Stimulated activated CD4-positive, alpha-beta T cell treated with anti-CD3 and anti-CD28 coated beads, Interleukin-12 subunit alpha, Interleukin-12 subunit beta, amount 100 ng/mL, for 4 hours (primary cell): ENCODE measurements at regions not wholly inside any gene's neighbourhood (a gene's known extent, or its start where the extent isn't known, plus 50 kb on each side); places are given as distances from the start of the nearest gene placed in this dataset.

Source experiments
- DNase-seq: peaks from one replicate; pipeline ENCODE4 v3.0.0-alpha.2; 2020

DNA sequence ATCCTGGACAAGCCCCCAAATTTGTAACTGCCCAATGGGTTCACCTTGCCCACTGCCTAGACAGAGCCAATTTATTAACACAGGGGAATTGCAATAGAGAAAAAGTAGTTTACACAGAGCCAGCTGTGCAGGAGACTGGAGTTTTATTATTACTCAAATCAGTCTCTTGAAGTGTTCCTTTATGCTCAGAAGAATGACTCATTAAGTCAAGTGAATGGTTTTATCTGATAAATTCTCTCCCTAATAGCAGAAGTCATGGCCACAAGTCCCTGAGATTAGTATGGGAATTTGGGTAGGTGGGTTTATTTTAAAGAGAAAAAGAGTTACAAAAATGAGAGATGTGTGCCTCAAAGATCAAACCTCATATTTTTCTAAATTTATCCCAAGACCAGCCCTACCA, 122.8 kb upstream of the NUDT4 start:
- DNase-seq, result no peak

DNA sequence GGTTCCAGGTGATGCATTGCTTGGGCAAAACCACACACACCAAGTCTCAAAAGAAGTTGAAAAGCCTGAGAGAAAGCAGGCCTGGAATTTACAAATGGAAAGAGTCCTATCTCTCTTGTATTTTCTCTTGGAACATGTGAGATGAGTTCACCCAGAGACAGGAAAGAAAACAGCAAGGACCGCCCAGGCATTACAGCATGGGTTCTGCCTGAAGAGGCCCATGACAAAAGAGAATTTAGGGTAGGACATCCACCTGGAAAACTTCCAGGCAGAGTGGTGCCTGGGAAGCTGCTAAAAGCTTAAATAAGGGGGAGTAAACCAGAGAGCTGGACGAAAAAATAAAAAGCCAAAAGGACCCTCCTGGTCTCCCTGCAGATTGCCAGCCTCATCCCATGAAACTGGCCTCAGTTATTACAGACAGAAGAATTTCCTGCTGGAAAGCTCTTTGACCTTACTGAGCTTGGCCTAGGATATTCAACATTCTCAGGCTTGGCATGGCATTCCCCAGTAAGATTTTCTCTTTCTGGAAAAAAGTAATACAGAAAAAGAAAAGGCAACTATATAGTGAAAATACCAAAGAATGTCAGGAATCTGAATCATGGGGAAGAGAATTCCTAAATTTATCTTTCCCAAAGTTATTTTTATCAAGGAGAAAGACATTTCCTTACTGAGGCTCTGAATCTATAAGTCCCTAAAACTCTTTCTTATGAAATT, 121.3 kb upstream of the NUDT4 start:
- DNase-seq, result no peak

DNA sequence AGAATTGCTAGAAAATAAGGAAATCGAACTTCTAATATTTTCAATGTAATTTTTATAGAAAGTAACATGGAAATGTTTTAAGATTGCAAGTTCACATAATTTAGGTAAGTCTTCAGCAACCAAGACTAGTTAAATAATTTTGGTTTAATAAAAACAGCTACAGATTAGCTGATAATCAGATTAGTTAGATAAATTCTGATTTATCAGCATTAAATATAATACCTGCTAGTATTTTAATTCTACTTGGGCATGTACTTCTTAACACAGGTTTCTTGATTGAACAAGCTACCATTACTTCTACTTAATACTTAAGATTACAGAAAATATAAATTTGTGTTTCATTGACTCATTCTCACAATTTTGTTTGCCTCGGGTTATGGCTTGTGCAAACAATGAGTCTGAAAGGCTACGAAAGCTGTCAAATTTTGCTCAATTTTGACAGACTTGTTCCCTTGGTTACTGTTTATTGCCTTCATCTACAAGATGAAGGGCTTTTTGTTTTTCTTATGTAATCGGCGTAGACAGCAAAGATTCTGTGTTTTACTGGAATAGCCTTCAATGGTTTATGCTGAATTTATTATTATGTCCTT, 116.1 kb upstream of the NUDT4 start:
- DNase-seq, result no peak

DNA sequence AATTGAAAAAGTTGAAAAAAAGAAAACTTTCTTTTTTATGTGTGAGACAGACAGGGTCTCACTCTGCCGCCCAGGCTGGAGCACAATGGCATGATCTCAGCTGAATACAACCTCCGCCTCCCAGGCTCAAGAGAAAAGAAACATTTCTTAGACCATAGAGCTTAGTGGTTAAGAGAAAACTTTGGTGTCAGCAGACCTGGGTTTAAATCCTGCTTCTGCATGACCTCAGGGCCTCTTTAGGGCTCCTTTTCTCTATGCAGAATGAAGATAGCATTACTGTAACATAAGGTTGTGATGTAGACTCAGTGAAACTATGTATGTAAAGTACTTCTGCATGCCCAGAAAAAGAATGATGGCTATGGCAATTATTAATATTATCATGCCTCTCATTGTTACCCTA, 104.7 kb upstream of the NUDT4 start:
- DNase-seq, result no peak

DNA sequence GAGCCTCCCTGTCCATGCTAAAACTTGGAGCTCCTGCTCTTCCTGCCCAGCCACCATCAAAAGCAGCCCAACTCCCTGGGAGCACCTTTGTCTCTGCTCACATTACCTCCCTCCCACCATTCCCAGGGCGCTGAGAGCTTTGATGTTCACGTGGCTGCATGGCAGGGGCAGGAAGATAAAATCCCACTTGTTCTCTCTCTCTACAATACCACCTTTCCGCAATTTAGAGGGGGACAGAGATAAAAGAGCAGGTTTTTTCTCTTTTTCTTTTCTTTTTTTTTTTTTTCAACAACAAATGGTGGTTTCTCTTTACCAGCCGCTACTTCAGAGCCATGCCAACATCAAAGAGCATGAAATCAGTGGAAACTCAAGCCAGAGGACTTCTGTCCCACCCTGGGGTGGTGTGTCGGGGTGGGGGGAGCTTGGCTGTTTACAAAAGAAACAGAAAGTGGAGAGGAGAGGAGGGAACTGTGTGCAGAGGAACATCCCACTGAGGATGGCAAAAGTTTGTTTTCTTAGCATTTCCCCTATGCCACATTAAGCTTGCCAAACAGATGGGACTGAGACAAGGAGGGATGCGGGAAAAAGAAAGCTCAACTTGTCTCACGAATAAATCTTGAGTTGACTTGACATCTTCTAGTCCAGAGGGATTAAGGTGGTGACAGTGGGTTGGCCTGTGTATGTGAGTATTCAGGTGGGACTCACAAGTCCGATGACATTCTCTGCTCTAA, 103.7 kb upstream of the NUDT4 start:
- DNase-seq, result no peak

DNA sequence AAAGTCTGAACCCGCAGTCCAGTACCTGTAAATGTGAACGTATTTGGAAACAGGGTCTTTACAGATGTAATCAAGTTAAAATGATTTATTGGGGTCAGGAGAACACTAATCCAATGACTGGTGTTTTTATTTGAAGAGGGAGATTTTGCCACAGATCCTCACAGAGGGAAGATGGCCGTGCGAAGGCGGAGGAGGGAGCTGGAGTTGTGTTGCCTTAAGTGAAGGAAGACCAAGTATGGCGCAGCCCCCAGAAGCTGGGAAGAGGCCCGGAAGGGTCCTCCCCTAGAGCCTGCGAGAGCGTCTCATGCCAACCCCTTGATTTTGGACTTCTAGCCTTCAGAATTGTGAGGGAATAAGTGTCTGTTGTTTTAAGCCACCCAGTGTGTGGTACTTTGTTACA, 102.8 kb upstream of the NUDT4 start:
- DNase-seq, result no peak

DNA sequence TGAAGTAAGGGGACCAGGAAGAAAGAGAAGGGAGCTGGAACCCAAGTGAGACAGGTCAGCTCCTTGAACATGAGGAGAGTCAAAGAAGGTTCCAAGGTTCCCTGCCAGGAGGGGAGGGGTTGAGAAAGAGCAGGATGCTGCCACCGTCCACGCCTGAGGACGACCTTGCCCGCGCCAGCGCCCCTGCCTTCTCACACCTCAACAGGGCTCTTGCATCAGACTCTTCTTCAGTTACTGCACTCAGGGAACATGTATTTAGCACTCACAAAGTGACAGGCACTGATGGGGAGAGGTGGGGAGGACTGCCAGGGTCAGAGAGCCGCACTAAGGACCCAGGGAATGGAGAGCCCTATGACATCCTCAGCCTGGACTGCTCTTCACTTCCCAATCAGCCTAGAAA, 102.1 kb upstream of the NUDT4 start:
- DNase-seq, result no peak

DNA sequence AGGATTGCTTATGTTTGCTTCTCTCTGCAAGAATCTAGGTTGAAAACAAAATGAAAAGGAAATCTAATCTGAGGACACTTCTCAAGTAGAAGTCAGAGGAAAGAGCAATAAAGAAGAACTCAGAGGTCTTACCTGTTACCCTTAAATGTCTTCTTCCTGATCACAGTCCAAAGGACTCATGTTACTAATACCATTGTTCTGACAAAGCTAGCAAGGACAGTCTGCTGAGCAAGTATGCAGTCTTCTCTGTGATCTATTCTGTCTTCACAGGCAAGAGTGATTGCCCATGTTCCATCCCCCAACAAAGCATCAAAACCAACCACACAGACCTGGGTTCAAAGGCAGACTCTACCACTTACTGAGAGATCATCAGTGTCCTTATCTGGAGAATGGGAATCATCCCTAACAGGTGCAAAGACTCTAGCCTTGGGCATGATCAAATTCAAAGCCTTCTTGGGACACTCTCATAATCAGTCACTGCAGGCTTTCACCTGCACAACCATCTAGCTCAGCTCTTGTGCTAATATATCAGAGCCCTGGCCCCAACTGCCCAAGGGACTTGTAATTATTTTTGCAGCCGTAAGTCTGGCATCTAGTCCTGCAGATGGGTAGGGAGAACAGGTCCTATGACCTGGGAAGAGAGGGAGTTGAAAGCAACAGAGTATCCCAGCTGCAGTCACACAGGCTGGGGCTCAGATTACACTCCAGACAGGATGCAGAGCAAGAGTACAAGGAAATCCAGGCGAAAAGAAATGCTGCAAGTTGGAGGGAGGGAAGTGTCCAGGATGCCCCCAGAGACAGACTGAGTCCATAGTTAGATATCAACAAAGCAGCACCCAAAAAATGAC, 97.9 kb upstream of the NUDT4 start:
- DNase-seq, result no peak

DNA sequence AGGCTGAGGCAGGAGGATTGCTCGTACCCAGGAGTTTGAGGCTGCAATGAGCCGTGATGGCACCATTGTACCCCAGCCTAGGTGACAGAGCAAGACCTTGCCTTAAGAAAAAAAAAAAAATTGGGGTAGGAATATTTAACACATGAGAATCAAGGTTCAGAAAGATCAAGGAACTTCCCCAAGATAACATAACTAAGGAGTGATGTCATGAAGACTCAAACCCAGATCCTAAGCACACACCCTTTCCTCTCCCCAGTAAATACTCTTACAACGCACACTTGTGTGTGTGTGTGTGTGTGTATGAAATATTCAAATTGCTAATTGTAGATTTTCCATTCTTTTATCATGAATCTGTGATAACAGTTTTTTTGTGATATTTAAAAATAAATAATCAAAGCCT, 90.6 kb upstream of the NUDT4 start:
- DNase-seq, result no peak

DNA sequence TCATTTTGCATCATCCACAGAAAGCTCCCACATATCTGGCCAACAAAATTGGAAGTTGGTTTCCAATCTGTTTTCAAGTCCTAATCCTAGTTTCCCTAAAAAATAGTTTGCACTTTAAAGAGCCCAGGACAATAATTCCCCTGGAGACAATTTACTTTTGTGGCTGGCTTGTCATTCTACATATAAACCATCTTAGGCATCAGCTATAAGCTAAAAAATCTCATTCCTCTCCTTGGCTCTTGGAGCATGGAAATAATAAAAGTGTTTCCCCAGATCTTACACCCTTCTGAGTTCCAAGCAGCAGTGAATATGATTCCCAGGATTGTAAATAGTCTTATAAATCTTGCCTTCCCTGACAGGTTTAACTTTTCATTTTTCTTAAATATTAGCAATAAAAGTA, 89.1 kb upstream of the NUDT4 start:
- no peak for DNase-seq

DNA sequence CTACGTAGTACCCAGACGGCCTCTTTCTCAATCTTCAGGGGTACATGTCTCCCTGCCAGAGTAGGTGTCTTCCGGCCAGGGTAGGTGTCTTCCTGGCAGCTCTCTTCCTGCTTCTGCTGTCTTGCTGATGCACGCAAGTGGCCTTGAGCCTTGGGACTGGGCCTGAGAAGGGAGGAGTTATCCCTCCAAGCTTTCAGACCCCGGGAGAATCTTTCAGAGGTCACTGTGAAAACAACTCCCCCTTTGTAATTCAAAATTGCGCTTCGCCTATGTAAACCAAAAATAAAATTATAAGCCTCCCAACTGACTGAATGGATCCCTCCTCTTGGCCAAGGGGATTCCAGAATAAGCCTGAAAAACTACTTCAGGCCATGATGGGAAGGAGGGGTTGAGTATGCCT, 87.3 kb upstream of the NUDT4 start:
- no peak for DNase-seq

DNA sequence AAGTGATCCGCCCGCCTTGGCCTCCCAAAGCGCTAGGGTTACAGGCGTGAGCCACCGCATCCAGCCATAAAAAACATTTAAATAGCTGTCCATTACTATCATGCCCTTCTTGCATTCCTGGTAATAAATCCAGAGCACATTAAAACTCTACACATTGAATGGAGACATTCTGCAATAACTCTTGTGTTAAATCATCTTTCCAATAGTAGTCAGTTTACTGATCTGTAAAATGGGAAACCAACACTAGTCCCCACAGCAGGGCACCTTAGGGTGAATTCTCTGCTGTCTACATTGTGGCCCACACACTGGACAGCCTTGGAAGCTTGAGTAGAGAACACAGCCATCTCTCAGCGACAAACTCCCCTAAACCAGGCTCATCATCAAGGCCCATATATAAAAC, 85.5 kb upstream of the NUDT4 start:
- DNase-seq, result no peak

DNA sequence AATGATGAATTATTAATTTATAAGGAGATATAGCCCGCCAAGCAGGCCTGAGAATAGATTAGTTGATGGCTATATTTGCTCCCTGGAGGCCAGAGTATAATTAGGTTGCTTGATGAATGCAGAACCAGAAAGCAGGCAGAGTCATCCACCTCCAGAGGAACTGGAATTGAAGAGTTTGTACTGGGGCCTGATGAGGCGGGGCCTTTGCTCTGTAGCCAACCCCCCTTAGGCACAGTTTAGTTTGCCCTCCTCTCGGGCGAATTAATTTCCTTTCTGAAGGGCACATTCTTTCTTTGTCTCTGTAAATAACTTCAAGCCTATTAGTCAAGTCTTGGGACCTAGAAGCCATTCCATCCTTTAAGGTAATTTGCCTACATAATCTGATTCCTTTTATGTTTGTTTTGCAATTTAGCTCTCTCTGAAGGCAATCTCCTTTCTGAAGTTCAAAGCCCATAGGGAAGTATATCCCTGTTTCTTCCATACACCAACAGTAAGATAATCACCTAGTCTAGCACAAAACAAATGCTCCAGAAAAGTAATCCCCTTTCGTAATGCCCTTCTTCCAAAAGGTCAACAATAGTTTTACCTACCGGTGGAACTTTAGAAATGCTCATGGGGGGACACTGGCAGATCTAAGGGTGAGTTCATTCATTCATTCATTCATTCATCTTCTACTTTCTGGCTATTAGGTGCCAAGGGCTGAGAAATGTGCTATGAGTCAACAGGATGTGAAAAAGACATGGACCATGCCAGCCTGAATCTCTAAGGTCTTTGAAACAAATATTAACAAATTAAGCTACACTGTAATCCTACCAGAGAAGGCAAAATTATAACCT, 84.8 kb upstream of the NUDT4 start:
- no peak for DNase-seq

DNA sequence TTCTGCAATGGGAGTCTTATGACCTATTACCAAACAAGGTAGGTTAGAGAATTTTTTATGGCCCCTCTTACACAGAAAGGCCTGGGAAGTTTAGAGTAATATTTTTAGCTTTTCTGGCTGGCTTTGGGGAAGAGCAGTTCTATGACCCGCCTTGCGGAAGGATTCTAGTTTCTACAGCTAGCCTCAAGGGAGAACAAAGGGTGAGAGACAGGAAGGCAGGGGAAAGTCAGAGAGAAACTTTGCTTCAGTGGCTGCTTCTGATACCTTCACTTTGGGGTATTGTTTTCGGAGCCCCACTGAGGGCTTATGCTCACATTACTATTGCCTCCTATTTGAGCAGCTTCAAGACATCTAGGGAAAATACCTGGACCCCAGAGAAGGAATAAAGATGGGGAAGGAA, 80.7 kb upstream of the NUDT4 start:
- DNase-seq, result no peak

DNA sequence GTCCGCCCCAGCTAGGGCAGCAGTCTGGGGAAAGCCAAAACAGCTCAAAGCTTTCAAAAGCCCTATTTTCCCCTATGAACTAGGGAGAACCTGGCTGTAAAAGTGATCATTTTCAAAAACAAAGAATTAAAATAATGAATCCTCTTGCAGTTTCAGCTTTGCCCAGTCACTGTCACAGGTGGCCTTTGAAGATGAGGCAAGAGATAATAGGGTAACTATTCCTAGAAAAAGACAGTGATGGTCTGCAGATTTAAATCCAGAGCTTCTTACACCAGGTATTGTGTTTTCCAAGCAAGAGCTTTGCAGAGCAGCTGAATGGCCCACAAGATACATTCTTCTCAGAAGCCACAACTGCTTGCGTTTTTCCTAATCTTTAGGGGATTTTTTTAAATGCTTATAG, 80.2 kb upstream of the NUDT4 start:
- no peak for DNase-seq

DNA sequence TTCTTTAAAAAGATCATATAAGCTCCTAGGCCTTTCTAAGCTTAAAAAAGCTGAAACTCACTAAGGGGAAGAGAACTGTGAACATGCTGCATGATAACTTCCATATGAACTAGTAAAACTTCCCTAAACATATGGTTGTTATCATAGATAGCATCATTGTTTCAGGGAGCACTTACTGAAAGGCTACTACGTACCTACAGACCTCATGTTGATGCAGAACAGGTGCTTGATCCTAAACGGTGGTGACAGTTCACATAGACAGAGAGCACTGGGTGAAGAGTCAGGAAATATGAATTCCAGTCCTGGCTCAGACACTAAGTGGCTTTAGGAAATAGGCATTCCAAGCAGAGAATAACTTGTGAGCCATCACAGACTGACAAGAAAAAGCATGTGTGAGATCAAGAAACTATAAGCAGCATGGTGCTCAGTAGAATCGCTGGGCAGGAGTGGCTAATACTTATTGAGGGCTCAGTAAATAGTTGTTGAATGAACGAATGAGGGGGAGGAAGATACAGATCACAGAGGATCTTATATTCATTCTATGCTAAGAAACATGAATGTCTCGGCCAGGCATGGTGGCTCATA, 78.4 kb upstream of the NUDT4 start:
- DNase-seq, result no peak

DNA sequence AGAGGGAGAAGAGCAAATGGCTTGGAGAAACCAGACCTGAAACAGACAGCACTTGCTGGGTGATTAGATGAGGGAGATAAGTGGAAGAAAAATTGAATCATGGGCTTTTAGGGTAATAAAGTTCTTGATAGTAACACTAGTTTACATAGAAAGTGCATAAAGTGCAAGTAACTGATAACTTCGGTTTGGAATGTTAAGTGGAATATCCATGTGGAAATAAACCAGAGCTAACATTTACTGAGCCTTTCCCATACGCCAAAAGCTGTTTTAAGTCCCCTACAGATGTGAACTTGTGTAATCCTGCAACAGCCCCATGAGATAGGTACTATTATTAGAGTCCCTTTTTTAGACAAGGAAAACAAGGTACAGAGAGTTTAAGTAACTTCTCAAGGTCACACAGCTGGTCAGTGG, 77.1 kb upstream of the NUDT4 start:
- no peak for DNase-seq

DNA sequence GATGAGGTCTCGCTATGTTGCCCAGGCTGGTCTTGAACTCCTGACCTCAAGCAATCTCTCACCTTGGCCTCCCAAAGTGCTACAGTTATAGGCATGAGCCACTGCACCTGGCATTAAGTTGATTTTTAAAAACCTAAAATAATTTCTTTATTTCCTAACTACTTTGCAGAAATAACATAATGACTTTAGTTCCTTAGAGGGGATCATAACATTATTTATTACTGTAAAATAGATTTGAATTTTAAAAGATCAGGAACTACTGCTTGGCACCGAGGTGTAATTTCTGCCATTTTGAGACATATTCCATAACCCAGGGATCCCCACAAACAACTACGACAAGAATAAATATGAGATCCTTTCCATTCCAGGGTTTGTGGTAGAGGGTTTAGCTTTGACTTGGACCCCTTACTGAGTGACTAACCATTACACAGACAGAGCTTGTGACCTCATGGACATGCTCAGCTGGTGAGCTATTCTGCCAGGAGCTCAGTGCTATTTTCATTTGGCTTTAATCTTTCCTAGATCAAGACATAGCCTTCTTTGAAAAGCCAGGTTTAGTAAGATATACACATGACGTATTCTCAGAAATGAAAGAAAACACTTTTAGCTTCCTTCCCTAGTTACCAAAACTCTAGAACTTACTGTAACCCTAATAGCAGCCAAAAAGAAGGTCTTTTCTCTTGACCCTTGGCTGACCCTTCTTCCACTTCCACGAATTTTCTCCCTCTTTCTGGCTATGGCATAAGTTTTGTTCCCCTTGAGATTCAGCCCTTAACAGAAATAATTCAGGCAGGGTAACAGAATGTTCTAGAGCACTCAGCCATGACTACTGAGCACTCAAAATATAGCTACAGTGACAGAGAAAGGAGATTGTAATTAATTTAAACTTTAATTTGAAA, 75.1 kb upstream of the NUDT4 start:
- no peak for DNase-seq

DNA sequence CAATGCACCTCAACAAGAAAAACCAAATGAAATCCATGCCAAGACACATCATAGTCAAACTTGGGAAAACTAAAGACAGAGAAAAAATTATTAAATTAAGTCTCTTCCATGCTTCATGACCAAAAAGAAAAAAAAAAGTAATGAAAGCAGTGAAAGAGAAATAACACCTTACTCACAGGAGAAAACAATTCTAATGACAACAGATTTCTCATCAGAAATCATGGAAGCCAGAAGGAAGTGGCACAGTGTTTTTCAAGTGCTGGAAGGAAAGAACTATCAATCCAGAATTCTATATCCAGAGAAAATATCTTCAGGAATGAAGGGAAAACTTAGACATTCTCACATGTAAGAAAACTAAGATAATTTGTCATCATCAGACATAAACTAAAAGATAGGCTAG, 71.1 kb upstream of the NUDT4 start:
- DNase-seq, result no peak

DNA sequence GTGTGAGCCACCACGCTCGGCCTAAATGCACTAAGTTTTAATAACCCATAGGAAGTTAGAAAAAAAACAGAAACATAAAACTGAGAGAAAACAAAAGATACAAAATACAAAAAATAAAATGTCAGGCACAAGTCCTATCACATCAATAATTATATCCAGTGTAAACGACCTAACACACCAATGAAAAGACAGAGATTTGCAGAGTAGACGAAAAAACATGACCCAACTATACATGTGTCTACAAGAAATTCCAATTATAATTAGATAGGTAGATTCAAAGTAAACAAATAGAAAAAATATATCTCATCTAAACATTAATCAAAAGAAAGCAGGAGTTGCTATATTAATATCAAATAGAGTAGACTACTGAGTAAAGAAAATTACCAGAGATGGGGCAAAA, 69.4 kb upstream of the NUDT4 start:
- DNase-seq, result no peak

DNA sequence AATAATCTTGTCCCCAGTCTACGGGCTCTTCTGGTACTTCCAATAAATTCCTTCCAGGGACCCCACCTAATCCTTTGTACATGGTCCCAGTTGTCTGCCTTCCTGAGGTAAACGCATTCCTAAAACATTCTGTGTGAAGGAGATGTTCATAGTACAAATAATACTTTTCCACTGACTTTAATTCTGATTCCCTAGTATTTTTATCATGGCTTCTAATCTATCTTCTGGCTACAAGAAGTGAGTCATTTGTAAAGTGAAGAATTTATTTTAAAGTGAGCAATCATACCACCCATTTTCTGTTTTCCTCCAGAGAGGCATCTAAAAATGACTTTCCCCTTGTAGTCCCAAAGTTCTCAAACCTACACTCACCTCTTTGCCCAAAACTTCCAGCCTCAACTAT, 65.9 kb upstream of the NUDT4 start:
- DNase-seq, result no peak
